ENCODE measurements at regions not wholly inside any gene's neighbourhood (a gene's known extent, or its start where the extent isn't known, plus 50 kb on each side); places are given as distances from the start of the nearest gene placed in this dataset.
"Not testable (repeated sequence)": the region's sequence is repeated elsewhere in the genome, so short reads cannot be mapped to it uniquely, and the experiment has no call there.

DNA sequence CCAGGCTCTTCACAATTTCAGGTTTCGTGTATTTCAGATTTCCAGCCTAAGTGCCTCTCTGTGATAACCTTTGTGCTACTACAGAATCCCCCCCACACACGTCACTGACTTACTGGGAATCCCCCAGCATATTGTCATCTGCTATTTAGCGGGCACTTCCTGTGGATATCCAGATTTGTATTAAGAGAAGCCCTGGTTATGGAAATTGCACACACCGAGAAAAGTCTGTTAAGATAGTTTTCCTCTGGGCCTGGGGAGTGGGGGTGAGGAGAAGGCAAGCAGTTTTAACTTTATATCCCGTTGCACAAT, 269.9 kb downstream of the MED10 start:
- H3K36me3 ChIP-seq (ENCODE audit: control insufficient read depth, insufficient read depth, low read length) = no peaks in the 10 kb centered on the region
- no peak overlapping the region for H3K9ac ChIP-seq (ENCODE audit: low read length)
- H3K27ac ChIP-seq (ENCODE audit: low read depth, low read length) = no peak overlapping the region
- no peaks in the 10 kb centered on the region for H3K27me3 ChIP-seq (ENCODE audit: control insufficient read depth, insufficient read depth, low read length)
- H3K4me1 ChIP-seq (ENCODE audit: control insufficient read depth, insufficient read depth, low read length) = peaks cover 6% of the 10 kb centered on the region
- no peak overlapping the region for H3K4me3 ChIP-seq (ENCODE audit: low read depth, low read length)
- H3K9me3 ChIP-seq (ENCODE audit: control insufficient read depth, insufficient read depth, low read depth, low read length) = no peaks in the 10 kb centered on the region

DNA sequence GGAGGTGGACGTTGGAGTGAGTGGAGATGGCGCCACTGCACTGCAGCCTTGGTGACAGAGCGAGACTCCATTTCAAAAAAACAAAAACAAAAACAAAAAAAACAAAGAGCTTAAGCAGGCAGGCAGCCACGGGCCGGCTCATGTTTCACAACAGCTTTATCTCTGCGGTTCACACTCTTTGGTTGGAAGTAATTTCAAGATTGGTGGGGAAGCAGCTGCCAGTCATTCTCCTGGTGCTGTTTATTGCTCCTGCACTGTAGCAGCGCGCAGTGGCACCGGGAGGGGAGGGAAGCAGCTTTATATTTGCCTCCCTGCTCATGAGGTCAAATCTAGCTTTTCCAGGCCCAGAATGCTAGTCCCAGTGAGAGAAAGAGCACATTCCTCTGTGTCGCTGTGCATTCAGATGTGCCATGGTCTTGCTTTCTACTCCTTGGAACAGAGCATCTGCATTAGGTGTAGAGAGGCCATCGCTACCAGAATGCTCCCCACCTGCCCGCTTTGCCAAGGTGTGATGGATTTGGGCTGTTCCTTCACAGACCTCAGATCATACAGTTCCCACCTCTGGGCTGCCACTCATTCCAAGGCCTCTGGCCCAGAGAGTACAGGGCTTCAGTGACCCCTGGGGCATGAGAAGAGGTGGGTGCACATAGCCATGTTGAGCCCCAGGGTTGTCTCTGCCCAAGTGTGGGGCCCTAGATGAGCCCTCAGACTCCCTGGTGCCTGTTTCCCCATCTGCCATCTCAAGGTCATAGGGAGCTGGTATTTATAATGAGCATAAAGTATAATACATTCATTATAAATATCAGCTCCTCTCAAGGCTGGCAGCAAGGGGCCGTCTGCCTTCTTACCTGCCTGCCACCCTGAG, 270.4 kb downstream of the MED10 start:
- H3K4me3 ChIP-seq (ENCODE audit: low read depth, low read length) = no peak overlapping the region
- H3K36me3 ChIP-seq (ENCODE audit: control insufficient read depth, insufficient read depth, low read length) = no peaks in the 10 kb centered on the region
- H3K9ac ChIP-seq (ENCODE audit: low read length) = no peak overlapping the region
- no peak overlapping the region for H3K27ac ChIP-seq (ENCODE audit: low read depth, low read length)
- H3K27me3 ChIP-seq (ENCODE audit: control insufficient read depth, insufficient read depth, low read length) = no peaks in the 10 kb centered on the region
- no peaks in the 10 kb centered on the region for H3K9me3 ChIP-seq (ENCODE audit: control insufficient read depth, insufficient read depth, low read depth, low read length)
- H3K4me1 ChIP-seq (ENCODE audit: control insufficient read depth, insufficient read depth, low read length) = peaks cover 6% of the 10 kb centered on the region

GRCh38 chr5:6106756-6107155, 271.6 kb downstream of the MED10 start:
- H3K36me3 ChIP-seq (ENCODE audit: control insufficient read depth, insufficient read depth, low read length) = no peaks in the 10 kb centered on the region
- no peaks in the 10 kb centered on the region for H3K27me3 ChIP-seq (ENCODE audit: control insufficient read depth, insufficient read depth, low read length)
- peaks cover 6% of the 10 kb centered on the region for H3K4me1 ChIP-seq (ENCODE audit: control insufficient read depth, insufficient read depth, low read length)
- H3K9me3 ChIP-seq (ENCODE audit: control insufficient read depth, insufficient read depth, low read depth, low read length) = no peaks in the 10 kb centered on the region
- H3K9ac ChIP-seq (ENCODE audit: low read length) = no peak overlapping the region
- no peak overlapping the region for H3K4me3 ChIP-seq (ENCODE audit: low read depth, low read length)
- no peak overlapping the region for H3K27ac ChIP-seq (ENCODE audit: low read depth, low read length)

GRCh38 chr5:6105320-6105719, 273.0 kb downstream of the MED10 start:
- Histone ChIP-seq H3K9me3 (ENCODE audit: control insufficient read depth, insufficient read depth, low read depth, low read length) (no peaks in the 10 kb centered on the region), H3K9ac (ENCODE audit: low read length) (no peak overlapping the region), H3K36me3 (ENCODE audit: control insufficient read depth, insufficient read depth, low read length) (no peaks in the 10 kb centered on the region), H3K4me3 (ENCODE audit: low read depth, low read length) (no peak overlapping the region), H3K27me3 (ENCODE audit: control insufficient read depth, insufficient read depth, low read length) (no peaks in the 10 kb centered on the region), H3K4me1 (ENCODE audit: control insufficient read depth, insufficient read depth, low read length) (peaks cover 6% of the 10 kb centered on the region), H3K27ac (ENCODE audit: low read depth, low read length) (no peak overlapping the region)

DNA sequence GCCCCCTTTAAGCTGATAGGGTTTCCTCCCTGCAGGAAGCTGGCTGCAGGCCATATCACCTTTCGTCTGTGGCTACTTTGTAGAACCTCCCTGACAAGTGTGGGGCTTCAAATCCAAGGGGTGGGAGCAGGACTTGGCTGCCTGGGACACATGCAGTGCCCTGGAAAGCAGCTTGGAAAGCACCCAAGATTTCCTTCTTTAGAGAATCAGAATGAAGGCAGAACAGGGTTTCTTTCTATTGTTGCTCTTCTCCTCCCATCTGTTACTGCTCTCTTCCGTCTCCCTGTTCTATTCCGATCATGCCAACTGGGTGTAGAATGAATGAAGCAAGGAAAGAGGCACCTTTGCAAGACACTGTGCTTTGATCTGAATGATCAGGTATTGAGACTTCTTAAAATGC, 282.2 kb downstream of the MED10 start:
- Histone ChIP-seq H3K36me3 (ENCODE audit: control insufficient read depth, insufficient read depth, low read length) (no peaks in the 10 kb centered on the region), H3K27me3 (ENCODE audit: control insufficient read depth, insufficient read depth, low read length) (no peaks in the 10 kb centered on the region), H3K9ac (ENCODE audit: low read length) (no peak overlapping the region), H3K27ac (ENCODE audit: low read depth, low read length) (no peak overlapping the region), H3K9me3 (ENCODE audit: control insufficient read depth, insufficient read depth, low read depth, low read length) (no peaks in the 10 kb centered on the region), H3K4me1 (ENCODE audit: control insufficient read depth, insufficient read depth, low read length) (peaks cover 5% of the 10 kb centered on the region), H3K4me3 (ENCODE audit: low read depth, low read length) (no peak overlapping the region)

DNA sequence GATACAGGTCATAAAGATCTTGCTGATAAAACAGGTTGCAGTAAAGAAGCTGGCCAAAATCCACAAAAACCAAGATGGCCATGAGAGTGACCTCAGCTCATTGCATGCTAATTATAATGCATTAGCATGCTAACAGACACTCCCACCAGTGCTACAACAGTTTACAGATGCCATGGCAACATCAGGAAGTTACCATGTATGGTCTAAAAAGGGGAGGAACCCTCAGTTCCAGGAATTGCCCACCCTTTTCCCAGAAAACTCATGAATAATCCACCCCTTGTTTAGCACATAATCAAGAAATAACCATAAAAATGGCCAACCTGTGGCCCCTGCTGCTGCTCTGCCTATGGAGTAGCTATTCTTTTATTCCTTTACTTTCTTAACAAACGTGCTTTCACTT, 284.2 kb downstream of the MED10 start:
- H3K36me3 ChIP-seq (ENCODE audit: control insufficient read depth, insufficient read depth, low read length); H3K9ac ChIP-seq (ENCODE audit: low read length); H3K4me1 ChIP-seq (ENCODE audit: control insufficient read depth, insufficient read depth, low read length); H3K27ac ChIP-seq (ENCODE audit: low read depth, low read length); H3K9me3 ChIP-seq (ENCODE audit: control insufficient read depth, insufficient read depth, low read depth, low read length); H3K27me3 ChIP-seq (ENCODE audit: control insufficient read depth, insufficient read depth, low read length); H3K4me3 ChIP-seq (ENCODE audit: low read depth, low read length): not testable (repeated sequence)

DNA sequence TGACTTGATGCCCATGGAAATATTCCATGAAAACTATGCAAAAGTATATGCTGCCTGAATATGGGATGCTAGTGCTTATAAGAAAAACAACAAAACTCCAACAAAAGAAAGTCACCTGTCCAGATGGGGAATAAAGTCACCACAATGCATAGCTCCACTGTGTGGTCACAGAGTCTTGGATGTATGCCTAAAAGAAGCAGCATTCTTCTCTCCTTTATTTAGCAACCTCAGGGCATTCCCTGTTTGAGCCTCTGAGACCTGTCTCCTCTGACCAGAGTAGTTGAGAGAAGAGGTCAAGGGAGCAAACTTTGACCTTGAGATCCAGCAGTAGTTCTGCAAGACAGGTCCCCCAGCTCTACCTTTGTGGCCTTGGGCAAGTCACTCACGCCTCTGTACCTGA, 287.5 kb downstream of the MED10 start:
- Histone ChIP-seq H3K4me1 (ENCODE audit: control insufficient read depth, insufficient read depth, low read length) (peaks cover 5% of the 10 kb centered on the region), H3K27ac (ENCODE audit: low read depth, low read length) (no peak overlapping the region), H3K4me3 (ENCODE audit: low read depth, low read length) (no peak overlapping the region), H3K9ac (ENCODE audit: low read length) (no peak overlapping the region), H3K27me3 (ENCODE audit: control insufficient read depth, insufficient read depth, low read length) (no peaks in the 10 kb centered on the region), H3K36me3 (ENCODE audit: control insufficient read depth, insufficient read depth, low read length) (no peaks in the 10 kb centered on the region), H3K9me3 (ENCODE audit: control insufficient read depth, insufficient read depth, low read depth, low read length) (no peaks in the 10 kb centered on the region)

DNA sequence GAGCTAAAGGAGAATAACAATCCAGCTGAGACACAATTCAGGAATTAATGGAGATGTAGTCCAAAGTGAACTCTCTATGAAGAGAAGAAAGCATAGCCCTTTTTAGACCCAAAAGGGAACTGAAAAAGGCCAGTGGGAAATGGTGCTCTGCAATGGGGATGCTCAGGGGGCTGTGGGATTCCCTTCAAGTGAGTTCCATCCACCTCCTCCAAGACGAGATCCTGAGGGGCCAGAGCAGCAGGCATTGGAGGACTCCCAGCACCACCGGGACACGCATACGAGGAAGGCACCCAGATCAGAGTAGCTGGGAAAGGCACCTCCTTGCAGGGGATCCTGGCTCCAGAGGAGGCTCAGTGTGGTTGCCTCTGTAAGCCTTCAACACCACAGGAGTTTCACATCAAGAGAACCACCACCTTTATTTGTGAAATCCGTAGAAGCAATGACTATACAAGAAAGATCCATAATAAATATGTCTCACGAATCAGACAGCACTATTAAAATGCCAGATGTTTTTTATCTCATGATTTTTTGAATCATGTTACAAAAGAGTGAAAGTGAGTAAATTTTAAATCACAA, 288.2 kb downstream of the MED10 start:
- Histone ChIP-seq H3K4me3 (ENCODE audit: low read depth, low read length) (no peak overlapping the region), H3K36me3 (ENCODE audit: control insufficient read depth, insufficient read depth, low read length) (no peaks in the 10 kb centered on the region), H3K9me3 (ENCODE audit: control insufficient read depth, insufficient read depth, low read depth, low read length) (no peaks in the 10 kb centered on the region), H3K9ac (ENCODE audit: low read length) (no peak overlapping the region), H3K27ac (ENCODE audit: low read depth, low read length) (no peak overlapping the region), H3K4me1 (ENCODE audit: control insufficient read depth, insufficient read depth, low read length) (peaks cover 5% of the 10 kb centered on the region), H3K27me3 (ENCODE audit: control insufficient read depth, insufficient read depth, low read length) (no peaks in the 10 kb centered on the region)

DNA sequence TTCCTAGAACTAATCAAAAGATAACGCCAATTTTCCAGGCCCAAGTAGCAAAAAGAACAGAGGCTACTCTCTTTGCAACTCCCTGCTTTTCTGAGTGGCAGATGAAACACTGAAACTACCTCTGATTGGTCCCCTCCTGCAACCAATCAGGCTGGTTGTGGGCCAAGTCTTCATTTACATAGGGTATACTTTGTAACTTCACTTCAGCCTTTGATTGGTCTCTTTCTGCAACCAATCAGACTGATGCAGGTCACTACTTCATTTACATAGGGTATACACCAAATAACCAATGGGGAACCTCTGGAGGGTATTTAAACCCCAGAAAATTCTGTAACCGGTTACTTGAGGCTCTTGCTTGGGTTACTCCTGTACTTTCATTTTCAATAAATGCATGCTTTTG, 289.6 kb downstream of the MED10 start:
- no peak overlapping the region for H3K27ac ChIP-seq (ENCODE audit: low read depth, low read length)
- H3K36me3 ChIP-seq (ENCODE audit: control insufficient read depth, insufficient read depth, low read length) = no peaks in the 10 kb centered on the region
- H3K4me1 ChIP-seq (ENCODE audit: control insufficient read depth, insufficient read depth, low read length) = peaks cover 5% of the 10 kb centered on the region
- no peaks in the 10 kb centered on the region for H3K27me3 ChIP-seq (ENCODE audit: control insufficient read depth, insufficient read depth, low read length)
- no peak overlapping the region for H3K4me3 ChIP-seq (ENCODE audit: low read depth, low read length)
- H3K9ac ChIP-seq (ENCODE audit: low read length) = no peak overlapping the region
- H3K9me3 ChIP-seq (ENCODE audit: control insufficient read depth, insufficient read depth, low read depth, low read length) = no peaks in the 10 kb centered on the region

DNA sequence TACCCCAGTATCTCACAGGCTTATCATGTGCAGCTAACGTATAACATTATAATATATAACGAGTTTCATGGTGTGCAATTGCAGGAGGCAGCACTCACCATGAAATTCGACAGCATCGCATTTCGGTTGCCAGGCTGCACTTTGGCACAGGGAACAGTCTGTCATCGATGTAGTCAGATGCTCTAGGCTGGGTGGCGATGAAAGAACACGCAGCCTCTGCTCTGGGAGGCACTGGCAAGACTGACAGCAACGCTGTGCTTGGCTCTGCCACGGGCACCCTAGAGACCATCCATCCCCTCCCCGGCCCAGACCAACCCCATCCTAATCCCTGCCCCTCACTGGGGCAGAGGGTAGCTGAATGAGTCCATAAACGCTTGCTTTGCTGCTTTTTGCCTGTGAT, 290.8 kb downstream of the MED10 start:
- Histone ChIP-seq H3K9ac (ENCODE audit: low read length) (no peak overlapping the region), H3K27me3 (ENCODE audit: control insufficient read depth, insufficient read depth, low read length) (no peaks in the 10 kb centered on the region), H3K9me3 (ENCODE audit: control insufficient read depth, insufficient read depth, low read depth, low read length) (no peaks in the 10 kb centered on the region), H3K27ac (ENCODE audit: low read depth, low read length) (no peak overlapping the region), H3K4me3 (ENCODE audit: low read depth, low read length) (no peak overlapping the region), H3K4me1 (ENCODE audit: control insufficient read depth, insufficient read depth, low read length) (peaks cover 5% of the 10 kb centered on the region), H3K36me3 (ENCODE audit: control insufficient read depth, insufficient read depth, low read length) (no peaks in the 10 kb centered on the region)

DNA sequence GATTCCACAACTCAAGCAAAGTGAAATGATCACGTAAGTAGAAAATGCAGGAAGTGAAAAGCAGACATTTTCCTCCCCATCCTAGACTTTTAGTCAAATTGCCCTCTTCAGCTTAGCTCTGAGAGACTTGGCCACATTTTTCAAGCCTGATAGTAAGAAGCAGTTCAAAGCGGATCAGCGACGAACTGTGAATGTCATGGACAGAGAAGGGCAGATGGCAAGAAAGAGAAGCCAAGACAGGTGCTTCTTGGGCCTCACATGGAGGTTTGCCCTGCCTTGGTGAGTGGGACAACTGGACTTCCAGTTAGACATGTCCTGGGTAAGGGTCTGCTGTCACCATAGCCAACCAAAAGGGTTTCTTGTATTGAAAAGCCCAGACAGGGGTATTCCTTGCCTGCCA, 291.5 kb downstream of the MED10 start:
- Histone ChIP-seq H3K9ac (ENCODE audit: low read length) (no peak overlapping the region), H3K9me3 (ENCODE audit: control insufficient read depth, insufficient read depth, low read depth, low read length) (no peaks in the 10 kb centered on the region)

More for the DNA sequence above, 291.5 kb downstream of the MED10 start:
- Histone ChIP-seq H3K4me1 (ENCODE audit: control insufficient read depth, insufficient read depth, low read length) (peaks cover 4% of the 10 kb centered on the region), H3K27ac (ENCODE audit: low read depth, low read length) (no peak overlapping the region), H3K36me3 (ENCODE audit: control insufficient read depth, insufficient read depth, low read length) (no peaks in the 10 kb centered on the region), H3K27me3 (ENCODE audit: control insufficient read depth, insufficient read depth, low read length) (no peaks in the 10 kb centered on the region), H3K4me3 (ENCODE audit: low read depth, low read length) (no peak overlapping the region)
